Mesenchymal stem cell (in vitro differentiated cells and primary cell): ENCODE measurements at regions not wholly inside any gene's neighbourhood (a gene's known extent, or its start where the extent isn't known, plus 50 kb on each side); places are given as distances from the start of the nearest gene placed in this dataset.

Experiments
- DNase-seq: peaks from one replicate; pipeline ENCODE4 v3.0.0-alpha.2; 2013
- H2AFZ ChIP-seq: one replicate; pipeline ENCODE4 v1.6.1; 2013; ENCODE audit warnings: low read depth, mild to moderate bottlenecking, control low read depth, inconsistent platforms, low read length, moderate library complexity
- H2AK5ac ChIP-seq: 2 replicates; pipeline ENCODE4 v1.6.1; 2013; ENCODE audit warnings: low read length, moderate library complexity, mild to moderate bottlenecking, inconsistent platforms; ENCODE audit not compliant: severe bottlenecking
- H2BK120ac ChIP-seq: one replicate; pipeline ENCODE4 v1.6.1; 2013; ENCODE audit warnings: low read depth, mild to moderate bottlenecking, inconsistent platforms, low read length, moderate library complexity
- H2BK12ac ChIP-seq, 2 experiments: one replicate each; pipeline ENCODE4 v1.6.1; 2013; ENCODE audit warnings: inconsistent platforms in 2 of 2, low read length in 2 of 2, mild to moderate bottlenecking in 2 of 2, moderate library complexity in 2 of 2, control low read depth in 1 of 2
- H2BK15ac ChIP-seq: one replicate; pipeline ENCODE4 v1.6.1; 2013; ENCODE audit warnings: mild to moderate bottlenecking, low read depth, inconsistent platforms; ENCODE audit not compliant: poor library complexity, severe bottlenecking
- H2BK5ac ChIP-seq: 2 replicates; pipeline ENCODE4 v1.6.1; 2013; ENCODE audit warnings: low read depth, mild to moderate bottlenecking, low read length, control low read depth, inconsistent platforms; ENCODE audit not compliant: poor library complexity, severe bottlenecking
- H3K14ac ChIP-seq, 2 experiments: one replicate each; pipeline ENCODE4 v1.6.1; 2013; ENCODE audit warnings: inconsistent platforms in 2 of 2, low read length in 2 of 2, control low read depth in 1 of 2, mild to moderate bottlenecking in 1 of 2, moderate library complexity in 1 of 2
- H3K18ac ChIP-seq, 2 experiments: one replicate each; pipeline ENCODE4 v1.6.1; 2013; ENCODE audit warnings: inconsistent platforms in 2 of 2, low read length in 2 of 2, control low read depth in 1 of 2, low read depth in 1 of 2, mild to moderate bottlenecking in 1 of 2
- H3K23ac ChIP-seq, 2 experiments: one replicate each; pipeline ENCODE4 v1.6.1; 2013; ENCODE audit warnings: inconsistent platforms in 2 of 2, low read length in 2 of 2, mild to moderate bottlenecking in 2 of 2, moderate library complexity in 2 of 2, control low read depth in 1 of 2
- H3K27ac ChIP-seq: 2 replicates; pipeline ENCODE4 v1.5.1; 2013; ENCODE audit warnings: mild to moderate bottlenecking, moderate library complexity, low read length, control low read depth, inconsistent platforms; ENCODE audit not compliant: poor library complexity, severe bottlenecking
- H3K27me3 ChIP-seq, 2 experiments: 2 replicates each; pipeline versions ENCODE4 v1.6.1 to v1.7.0; 2013; ENCODE audit warnings: low read length in 2 of 2, mild to moderate bottlenecking in 2 of 2, moderate library complexity in 2 of 2, control low read depth in 1 of 2, inconsistent platforms in 1 of 2; ENCODE audit not compliant: control insufficient read depth in 1 of 2, insufficient read depth in 1 of 2
- H3K36me3 ChIP-seq, 2 experiments: 2 replicates each; pipeline versions ENCODE4 v1.6.1 to v1.7.0; 2013; ENCODE audit warnings: low read length in 2 of 2, control low read depth in 1 of 2, inconsistent platforms in 1 of 2, low read depth in 1 of 2, mild to moderate bottlenecking in 1 of 2; ENCODE audit not compliant: insufficient read depth in 2 of 2, control insufficient read depth in 1 of 2
- H3K4ac ChIP-seq, 2 experiments: one replicate each; pipeline ENCODE4 v1.6.1; 2013; ENCODE audit warnings: inconsistent platforms in 2 of 2, low read length in 2 of 2, mild to moderate bottlenecking in 2 of 2, moderate library complexity in 2 of 2, control low read depth in 1 of 2, low read depth in 1 of 2
- H3K4me1 ChIP-seq: 2 replicates; pipeline ENCODE4 v1.6.1; 2013; ENCODE audit warnings: low read depth, low read length, control low read depth; ENCODE audit not compliant: control insufficient read depth, insufficient read depth
- H3K4me2 ChIP-seq: 2 replicates; pipeline ENCODE4 v1.6.1; 2013; ENCODE audit warnings: low read length, mild to moderate bottlenecking, inconsistent platforms; ENCODE audit not compliant: poor library complexity, severe bottlenecking
- H3K4me3 ChIP-seq, 2 experiments: 2 replicates each; pipeline versions ENCODE4 v1.5.1 to v1.7.0; 2013; ENCODE audit warnings: low read length in 2 of 2, mild to moderate bottlenecking in 2 of 2, control low read depth in 1 of 2, low read depth in 1 of 2; ENCODE audit not compliant: insufficient read depth in 1 of 2
- H3K79me1 ChIP-seq: replicated peaks from 2 replicates; pipeline ENCODE4 v1.6.1; 2013; ENCODE audit warnings: mild to moderate bottlenecking, control low read depth, low read length, inconsistent platforms; ENCODE audit not compliant: poor library complexity, severe bottlenecking
- H3K9ac ChIP-seq: 2 replicates; pipeline ENCODE4 v1.7.0; 2013; ENCODE audit warnings: mild to moderate bottlenecking, low read length, moderate library complexity
- H3K9me3 ChIP-seq: 2 replicates; pipeline ENCODE4 v1.7.0; 2013; ENCODE audit warnings: mild to moderate bottlenecking, low read length; ENCODE audit not compliant: control insufficient read depth
- H4K8ac ChIP-seq: one replicate; pipeline ENCODE4 v1.6.1; 2013; ENCODE audit warnings: inconsistent platforms, mild to moderate bottlenecking, low read length, moderate library complexity
- H4K91ac ChIP-seq: one replicate; pipeline ENCODE4 v1.6.1; 2013; ENCODE audit warnings: mild to moderate bottlenecking, low read length, inconsistent platforms
- whole genome bisulfite sequencing: methylation state at CpG from one replicate; pipeline ENCODE4 v1.1.7; 2013; ENCODE audit warnings: mixed read lengths; 5-methylcytosine and 5-hydroxymethylcytosine counted together

GRCh38 chr4:55005910-55006309, 119.5 kb downstream of the KDR start:
- H3K23ac ChIP-seq, result no peak overlapping the region
- peaks cover 0 to 26% of the 10 kb centered on the region in 2 experiments for H3K27me3 ChIP-seq
- H3K14ac ChIP-seq, result no peak overlapping the region
- no peak overlapping the region for H2BK12ac ChIP-seq
- no peaks in the 10 kb centered on the region for H3K79me1 ChIP-seq
- no peak overlapping the region for H2AK5ac ChIP-seq
- no peak overlapping the region for H2BK15ac ChIP-seq
- WGBS, result 91% methylated on average over 2 of the region's 2 CpGs
- H2AFZ ChIP-seq, result no peak overlapping the region
- H3K4ac ChIP-seq, result no peak overlapping the region
- H3K9ac ChIP-seq, result no peak overlapping the region
- no peak for DNase-seq
- H4K8ac ChIP-seq, result no peak overlapping the region
- H3K4me3 ChIP-seq, result no peak overlapping the region
- no peaks in the 10 kb centered on the region for H3K4me1 ChIP-seq
- H2BK120ac ChIP-seq, result no peak overlapping the region
- no peak overlapping the region for H3K27ac ChIP-seq
- no peaks in the 10 kb centered on the region for H3K36me3 ChIP-seq
- no peak overlapping the region for H3K4me2 ChIP-seq
- no peak overlapping the region for H3K18ac ChIP-seq
- H3K9me3 ChIP-seq, result no peaks in the 10 kb centered on the region
- no peak overlapping the region for H2BK5ac ChIP-seq
- no peak overlapping the region for H4K91ac ChIP-seq

- Histone ChIP-seq H3K9ac (no peak overlapping the region), H3K36me3 (no peaks in the 10 kb centered on the region), H3K14ac (no peak overlapping the region), H3K27ac (no peak overlapping the region), H2BK5ac (no peak overlapping the region), H3K4me1 (no peaks in the 10 kb centered on the region), H3K4me3 (no peak overlapping the region), H3K4me2 (no peak overlapping the region), H3K9me3 (no peaks in the 10 kb centered on the region), H2AFZ (no peak overlapping the region), H2BK120ac (no peak overlapping the region), H3K18ac (no peak overlapping the region), H4K8ac (no peak overlapping the region), H3K27me3 (peaks cover 0 to 34% of the 10 kb centered on the region in 2 experiments), H3K23ac (no peak overlapping the region), H3K4ac (no peak overlapping the region), H2BK15ac (no peak overlapping the region), H3K79me1 (no peaks in the 10 kb centered on the region), H4K91ac (no peak overlapping the region), H2BK12ac (no peak overlapping the region), H2AK5ac (no peak overlapping the region)
- 56% methylated on average over 1 of the region's 1 CpG for WGBS
- no peak for DNase-seq
These were observed 120.6 kb downstream of the KDR start for GRCh38 chr4:55004831-55005230.

GRCh38 chr4:55002431-55002830, 123.0 kb downstream of the KDR start:
- Histone ChIP-seq H3K4ac (no peak overlapping the region), H3K27ac (no peak overlapping the region), H3K9ac (no peak overlapping the region), H3K4me2 (no peak overlapping the region), H3K4me3 (no peak overlapping the region), H3K18ac (no peak overlapping the region), H3K23ac (no peak overlapping the region), H3K14ac (no peak overlapping the region), H2BK120ac (no peak overlapping the region), H3K36me3 (no peaks in the 10 kb centered on the region), H2BK15ac (no peak overlapping the region), H2AFZ (no peak overlapping the region), H4K8ac (no peak overlapping the region), H3K4me1 (no peaks in the 10 kb centered on the region), H4K91ac (no peak overlapping the region), H3K27me3 (peaks cover 0 to 36% of the 10 kb centered on the region in 2 experiments), H3K9me3 (no peaks in the 10 kb centered on the region), H2AK5ac (no peak overlapping the region), H2BK5ac (no peak overlapping the region), H3K79me1 (no peaks in the 10 kb centered on the region), H2BK12ac (no peak overlapping the region)
- no peak for DNase-seq
- 53% methylated on average over 1 of the region's 1 CpG for WGBS

- H3K4me1 ChIP-seq, result no peaks in the 10 kb centered on the region
- H3K27ac ChIP-seq, result no peak overlapping the region
- no peaks in the 10 kb centered on the region for H3K9me3 ChIP-seq
- H3K36me3 ChIP-seq, result no peaks in the 10 kb centered on the region
- no peak overlapping the region for H3K4ac ChIP-seq
- no peak overlapping the region for H2BK5ac ChIP-seq
- H2BK120ac ChIP-seq, result no peak overlapping the region
- no peaks in the 10 kb centered on the region for H3K79me1 ChIP-seq
- H4K8ac ChIP-seq, result no peak overlapping the region
- H3K14ac ChIP-seq, result no peak overlapping the region
- no peak for DNase-seq
- H3K27me3 ChIP-seq, result peaks cover 0 to 32% of the 10 kb centered on the region in 2 experiments
- H2AFZ ChIP-seq, result no peak overlapping the region
- H3K18ac ChIP-seq, result no peak overlapping the region
- H3K23ac ChIP-seq, result no peak overlapping the region
- no peak overlapping the region for H3K4me2 ChIP-seq
- H2AK5ac ChIP-seq, result no peak overlapping the region
- no peak overlapping the region for H4K91ac ChIP-seq
- H2BK12ac ChIP-seq, result no peak overlapping the region
- no peak overlapping the region for H2BK15ac ChIP-seq
- H3K9ac ChIP-seq, result no peak overlapping the region
- 100% methylated on average over 1 of the region's 1 CpG for WGBS
- H3K4me3 ChIP-seq, result no peak overlapping the region
These were observed 123.9 kb downstream of the KDR start for GRCh38 chr4:55001538-55001937.
